GM12891 (cell line): ENCODE measurements at regions not wholly inside any gene's neighbourhood (a gene's known extent, or its start where the extent isn't known, plus 50 kb on each side); places are given as distances from the start of the nearest gene placed in this dataset.

ENCODE experiments used
- POLR2AphosphoS5 ChIP-seq: IDR thresholded peaks from 2 replicates; pipeline ENCODE4 v1.6.1; 2011; ENCODE audit warnings: low read depth, low read length, control low read depth
- POU2F2 ChIP-seq: IDR thresholded peaks from 2 replicates; pipeline ENCODE4 v1.6.1; 2011; ENCODE audit warnings: low read depth, mild to moderate bottlenecking, control low read depth, low read length, moderate library complexity

- TF ChIP-seq POU2F2, result no peak
- no peak for TF ChIP-seq POLR2AphosphoS5
Measured at GRCh38 chr11:119830400-119830799, 101.4 kb upstream of the NECTIN1 start.
